ENCODE measurements at regions not wholly inside any gene's neighbourhood (a gene's known extent, or its start where the extent isn't known, plus 50 kb on each side); places are given as distances from the start of the nearest gene placed in this dataset.
"Not testable (repeated sequence)": the region's sequence is repeated elsewhere in the genome, so short reads cannot be mapped to it uniquely, and the experiment has no call there.

DNA sequence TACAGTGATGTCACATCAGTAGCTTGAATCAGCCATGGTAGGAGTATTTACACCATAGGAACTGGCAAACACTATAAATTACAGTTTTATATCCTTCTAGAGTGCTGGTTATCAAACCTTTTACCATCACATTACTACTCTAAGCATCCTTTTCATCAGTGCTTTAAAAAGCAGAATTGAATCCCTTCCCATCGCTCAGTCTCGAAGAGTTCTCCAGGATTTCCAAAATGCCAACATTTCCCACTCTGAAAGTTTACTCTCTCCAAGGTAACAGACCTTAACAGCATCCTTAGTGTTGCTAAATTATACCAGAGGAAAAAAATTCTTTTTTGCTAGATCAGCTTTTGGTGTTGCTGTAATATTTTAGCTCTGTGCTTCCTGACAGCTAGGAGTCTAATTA, 209.4 kb upstream of the USP15 start:
- no peak for ATAC-seq (ENCODE audit: low read depth)
- H3K27me3 ChIP-seq (ENCODE audit: insufficient read depth, poor library complexity, severe bottlenecking) = no peaks in the 10 kb centered on the region
- H3K9me3 ChIP-seq (ENCODE audit: severe bottlenecking) = no peaks in the 10 kb centered on the region
- no peak for DNase-seq (ENCODE audit: low spot score)
- no peak overlapping the region for H3K27ac ChIP-seq (ENCODE audit: poor library complexity, severe bottlenecking)
- TF ChIP-seq, protein P1, sequence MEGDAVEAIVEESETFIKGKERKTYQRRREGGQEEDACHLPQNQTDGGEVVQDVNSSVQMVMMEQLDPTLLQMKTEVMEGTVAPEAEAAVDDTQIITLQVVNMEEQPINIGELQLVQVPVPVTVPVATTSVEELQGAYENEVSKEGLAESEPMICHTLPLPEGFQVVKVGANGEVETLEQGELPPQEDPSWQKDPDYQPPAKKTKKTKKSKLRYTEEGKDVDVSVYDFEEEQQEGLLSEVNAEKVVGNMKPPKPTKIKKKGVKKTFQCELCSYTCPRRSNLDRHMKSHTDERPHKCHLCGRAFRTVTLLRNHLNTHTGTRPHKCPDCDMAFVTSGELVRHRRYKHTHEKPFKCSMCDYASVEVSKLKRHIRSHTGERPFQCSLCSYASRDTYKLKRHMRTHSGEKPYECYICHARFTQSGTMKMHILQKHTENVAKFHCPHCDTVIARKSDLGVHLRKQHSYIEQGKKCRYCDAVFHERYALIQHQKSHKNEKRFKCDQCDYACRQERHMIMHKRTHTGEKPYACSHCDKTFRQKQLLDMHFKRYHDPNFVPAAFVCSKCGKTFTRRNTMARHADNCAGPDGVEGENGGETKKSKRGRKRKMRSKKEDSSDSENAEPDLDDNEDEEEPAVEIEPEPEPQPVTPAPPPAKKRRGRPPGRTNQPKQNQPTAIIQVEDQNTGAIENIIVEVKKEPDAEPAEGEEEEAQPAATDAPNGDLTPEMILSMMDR (IDR thresholded peaks at IDR 0.05; ENCODE audit: poor library complexity, severe bottlenecking) = no peak
- no peaks in the 10 kb centered on the region for H3K4me1 ChIP-seq (ENCODE audit: insufficient read depth, poor library complexity, severe bottlenecking)
- H3K36me3 ChIP-seq (ENCODE audit: low read depth) = no peaks in the 10 kb centered on the region
- no peak overlapping the region for H3K4me3 ChIP-seq (ENCODE audit: severe bottlenecking)

GRCh38 chr12:62069976-62070375, 190.2 kb upstream of the USP15 start:
- DNase-seq (ENCODE audit: low spot score) (no peak), ATAC-seq (ENCODE audit: low read depth) (no peak)
- Histone ChIP-seq H3K27me3 (ENCODE audit: insufficient read depth, poor library complexity, severe bottlenecking) (peaks cover 5% of the 10 kb centered on the region), H3K36me3 (ENCODE audit: low read depth) (no peaks in the 10 kb centered on the region), H3K4me3 (ENCODE audit: severe bottlenecking) (no peak overlapping the region), H3K9me3 (ENCODE audit: severe bottlenecking) (no peaks in the 10 kb centered on the region), H3K27ac (ENCODE audit: poor library complexity, severe bottlenecking) (no peak overlapping the region), H3K4me1 (ENCODE audit: insufficient read depth, poor library complexity, severe bottlenecking) (no peaks in the 10 kb centered on the region)
- TF ChIP-seq, protein P1 (IDR thresholded peaks at IDR 0.05; ENCODE audit: poor library complexity, severe bottlenecking) = no peak

DNA sequence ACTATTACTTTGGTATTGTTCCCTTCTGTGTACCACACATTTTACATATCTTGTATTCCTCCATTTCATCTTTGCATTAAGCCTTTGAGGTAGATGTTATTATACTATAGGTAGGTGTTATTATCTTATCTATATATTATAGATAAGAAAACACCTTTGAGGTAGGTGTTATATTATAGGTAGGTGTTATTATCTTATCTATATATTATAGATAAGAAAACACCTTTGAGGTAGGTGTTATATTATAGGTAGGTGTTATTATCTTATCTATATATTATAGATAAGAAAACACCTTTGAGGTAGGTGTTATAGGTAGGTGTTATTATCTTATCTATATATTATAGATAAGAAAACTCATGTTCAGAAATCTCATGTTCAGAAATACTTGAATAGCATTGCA, 187.0 kb upstream of the USP15 start:
- not testable (repeated sequence) for H3K9me3 ChIP-seq (ENCODE audit: severe bottlenecking); H3K4me3 ChIP-seq (ENCODE audit: severe bottlenecking); H3K36me3 ChIP-seq (ENCODE audit: low read depth); H3K4me1 ChIP-seq (ENCODE audit: insufficient read depth, poor library complexity, severe bottlenecking); H3K27ac ChIP-seq (ENCODE audit: poor library complexity, severe bottlenecking); ATAC-seq (ENCODE audit: low read depth); H3K27me3 ChIP-seq (ENCODE audit: insufficient read depth, poor library complexity, severe bottlenecking); DNase-seq (ENCODE audit: low spot score)

DNA sequence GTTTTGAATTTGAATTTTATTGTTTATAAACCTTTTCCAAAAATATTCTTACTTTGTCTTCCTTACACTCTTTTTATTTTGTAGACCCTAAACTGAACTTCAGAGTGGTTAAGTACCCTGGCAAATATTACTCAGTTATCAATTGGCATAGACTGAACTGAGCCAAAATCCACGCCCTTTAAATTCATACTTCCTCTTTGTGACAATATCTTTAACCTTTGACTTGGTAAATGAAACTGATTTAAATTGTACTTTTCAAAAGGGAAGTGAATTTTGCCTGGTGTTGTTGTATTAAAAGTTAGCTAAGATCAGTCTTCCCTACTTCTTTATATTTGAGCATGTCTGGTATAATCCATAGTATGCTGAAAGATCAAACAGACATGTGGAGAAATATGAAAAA, 184.3 kb upstream of the USP15 start:
- TF ChIP-seq, protein P1 (IDR thresholded peaks at IDR 0.05; ENCODE audit: poor library complexity, severe bottlenecking) = no peak
- H3K9me3 ChIP-seq (ENCODE audit: severe bottlenecking) = no peaks in the 10 kb centered on the region
- H3K27ac ChIP-seq (ENCODE audit: poor library complexity, severe bottlenecking) = no peak overlapping the region
- ATAC-seq (ENCODE audit: low read depth) = no peak
- H3K4me1 ChIP-seq (ENCODE audit: insufficient read depth, poor library complexity, severe bottlenecking) = no peaks in the 10 kb centered on the region
- no peak overlapping the region for H3K4me3 ChIP-seq (ENCODE audit: severe bottlenecking)
- peaks cover 5% of the 10 kb centered on the region for H3K27me3 ChIP-seq (ENCODE audit: insufficient read depth, poor library complexity, severe bottlenecking)
- H3K36me3 ChIP-seq (ENCODE audit: low read depth) = no peaks in the 10 kb centered on the region
- no peak for DNase-seq (ENCODE audit: low spot score)

GRCh38 chr12:62078020-62078419, 182.2 kb upstream of the USP15 start:
- no peaks in the 10 kb centered on the region for H3K4me1 ChIP-seq (ENCODE audit: insufficient read depth, poor library complexity, severe bottlenecking)
- DNase-seq (ENCODE audit: low spot score) (no peak), ATAC-seq (ENCODE audit: low read depth) (no peak)
- no peak overlapping the region for H3K4me3 ChIP-seq (ENCODE audit: severe bottlenecking)
- H3K9me3 ChIP-seq (ENCODE audit: severe bottlenecking) = no peaks in the 10 kb centered on the region
- no peaks in the 10 kb centered on the region for H3K36me3 ChIP-seq (ENCODE audit: low read depth)
- peaks cover 5% of the 10 kb centered on the region for H3K27me3 ChIP-seq (ENCODE audit: insufficient read depth, poor library complexity, severe bottlenecking)
- no peak overlapping the region for H3K27ac ChIP-seq (ENCODE audit: poor library complexity, severe bottlenecking)
- TF ChIP-seq, protein P1 (IDR thresholded peaks at IDR 0.05; ENCODE audit: poor library complexity, severe bottlenecking) = no peak

Data from RWPE2 (cell line).